ENCODE measurements at regions not wholly inside any gene's neighbourhood (a gene's known extent, or its start where the extent isn't known, plus 50 kb on each side); places are given as distances from the start of the nearest gene placed in this dataset.

- H3K4me1 ChIP-seq, result no peaks in the 10 kb centered on the region
- WGBS, result 57% methylated on average over 4 of the region's 4 CpGs
- no peaks in the 10 kb centered on the region for H3K9me3 ChIP-seq
- TF ChIP-seq CTCF (IDR thresholded peaks at IDR 0.05) (no peak), POLR2AphosphoS5 (IDR thresholded peaks at IDR 0.05) (no peak), EP300 (IDR thresholded peaks at IDR 0.05) (no peak), POLR2A (IDR thresholded peaks at IDR 0.05) (no peak)
- no peak overlapping the region for H3K4me3 ChIP-seq
- H3K36me3 ChIP-seq, result no peaks in the 10 kb centered on the region
- no peak overlapping the region for H3K27ac ChIP-seq
- no peak for DNase-seq (ENCODE audit: low spot score in 2 of 2)
- H3K27me3 ChIP-seq, result no peaks in the 10 kb centered on the region
These were observed 819.3 kb upstream of the LRATD1 start for GRCh38 chr2:13813236-13813635.

- H3K4me1 ChIP-seq, result no peaks in the 10 kb centered on the region
- no peak overlapping the region for H3K27ac ChIP-seq
- no peaks in the 10 kb centered on the region for H3K27me3 ChIP-seq
- DNase-seq (ENCODE audit: low spot score in 2 of 2), result no peak
- H3K9me3 ChIP-seq, result no peaks in the 10 kb centered on the region
- no peaks in the 10 kb centered on the region for H3K36me3 ChIP-seq
- TF ChIP-seq POLR2A (IDR thresholded peaks at IDR 0.05), result no peak
- TF ChIP-seq POLR2AphosphoS5 (IDR thresholded peaks at IDR 0.05), result no peak
- TF ChIP-seq CTCF (IDR thresholded peaks at IDR 0.05), result no peak
- TF ChIP-seq EP300 (IDR thresholded peaks at IDR 0.05), result no peak
- WGBS, result 50% methylated on average over 4 of the region's 4 CpGs
- no peak overlapping the region for H3K4me3 ChIP-seq
These were observed 814.5 kb upstream of the LRATD1 start for GRCh38 chr2:13818002-13818401.

GRCh38 chr2:13819896-13820295 is 812.6 kb upstream of the LRATD1 start:
- Histone ChIP-seq H3K4me1 (no peaks in the 10 kb centered on the region), H3K4me3 (no peak overlapping the region), H3K36me3 (no peaks in the 10 kb centered on the region), H3K27ac (no peak overlapping the region), H3K27me3 (no peaks in the 10 kb centered on the region), H3K9me3 (no peaks in the 10 kb centered on the region)
- no peak for DNase-seq (ENCODE audit: low spot score in 2 of 2)
- WGBS, result 54% methylated on average over 2 of the region's 2 CpGs
- no peak for TF ChIP-seq CTCF (IDR thresholded peaks at IDR 0.05)
- TF ChIP-seq POLR2A (IDR thresholded peaks at IDR 0.05), result no peak
- TF ChIP-seq EP300 (IDR thresholded peaks at IDR 0.05), result no peak
- TF ChIP-seq POLR2AphosphoS5 (IDR thresholded peaks at IDR 0.05), result no peak

- 68% methylated on average over 4 of the region's 4 CpGs for WGBS
- no peak for DNase-seq (ENCODE audit: low spot score in 2 of 2)
- TF ChIP-seq POLR2AphosphoS5 (IDR thresholded peaks at IDR 0.05) (no peak), EP300 (IDR thresholded peaks at IDR 0.05) (no peak), POLR2A (IDR thresholded peaks at IDR 0.05) (no peak), CTCF (IDR thresholded peaks at IDR 0.05) (no peak)
These were observed 811.1 kb upstream of the LRATD1 start for GRCh38 chr2:13821255-13821880.

GRCh38 chr2:13822365-13822764 is 810.2 kb upstream of the LRATD1 start:
- Histone ChIP-seq H3K4me3 (no peak overlapping the region), H3K9me3 (no peaks in the 10 kb centered on the region), H3K4me1 (no peaks in the 10 kb centered on the region), H3K27ac (no peak overlapping the region), H3K27me3 (no peaks in the 10 kb centered on the region), H3K36me3 (no peaks in the 10 kb centered on the region)
- DNase-seq (ENCODE audit: low spot score in 2 of 2), result no peak
- no peak for TF ChIP-seq POLR2A (IDR thresholded peaks at IDR 0.05)
- TF ChIP-seq CTCF (IDR thresholded peaks at IDR 0.05), result no peak
- no peak for TF ChIP-seq EP300 (IDR thresholded peaks at IDR 0.05)
- no peak for TF ChIP-seq POLR2AphosphoS5 (IDR thresholded peaks at IDR 0.05)
- 45% methylated on average over 2 of the region's 2 CpGs for WGBS

More at GRCh38 chr2:13821255-13821880, 811.1 kb upstream of the LRATD1 start:
- Histone ChIP-seq H3K9me3 (no peaks in the 10 kb centered on the region), H3K36me3 (no peaks in the 10 kb centered on the region), H3K4me1 (no peaks in the 10 kb centered on the region), H3K27ac (no peak overlapping the region), H3K27me3 (no peaks in the 10 kb centered on the region), H3K4me3 (no peak overlapping the region)

Data from suprapubic skin (tissue), 4 donors.